ENCODE measurements at regions not wholly inside any gene's neighbourhood (a gene's known extent, or its start where the extent isn't known, plus 50 kb on each side); places are given as distances from the start of the nearest gene placed in this dataset.

- CTCF ChIA-PET (ENCODE audit: partially characterized antibody), result interaction anchor here (0.9 kb wide), 1 partner anchor 42 kb away, joined by 5 read pairs; no protein-coding TSS in a partner anchor
- Histone ChIP-seq H3K9me3 (ENCODE audit: insufficient read depth in 2 of 2, low read depth in 1 of 2, low read length in 1 of 2) (no peaks in the 10 kb centered on the region), H2BK12ac (ENCODE audit: low read depth, low read length) (no peak overlapping the region), H3K27me3 (replicated peaks in 1 of 4; ENCODE audit: control insufficient read depth in 3 of 4, extremely low read depth in 1 of 4, insufficient read depth in 3 of 4, low read length in 3 of 4) (no peaks in the 10 kb centered on the region), H3K9ac (replicated peaks in 1 of 4; ENCODE audit: extremely low read depth in 1 of 4, low read depth in 3 of 4, low read length in 3 of 4) (no peak overlapping the region), H3K79me1 (ENCODE audit: low read depth, low read length) (no peaks in the 10 kb centered on the region), H3K4ac (replicated peaks; ENCODE audit: insufficient read length, low read depth, low read length) (no peak overlapping the region), H2BK120ac (replicated peaks; ENCODE audit: low read depth, low read length) (no peak overlapping the region), H3K14ac (ENCODE audit: insufficient read length) (no peak overlapping the region), H2AK5ac (ENCODE audit: low read depth, low read length) (no peak overlapping the region), H2BK20ac (ENCODE audit: low read length) (no peak overlapping the region), H2BK15ac (ENCODE audit: low read length) (no peak overlapping the region), H3K4me3 (ENCODE audit: extremely low read depth in 1 of 4, insufficient read depth in 2 of 4, low read depth in 3 of 4, low read length in 4 of 4) (no peak overlapping the region), H4K5ac (ENCODE audit: insufficient read length, low read depth, low read length) (no peak overlapping the region), H4K91ac (replicated peaks; ENCODE audit: insufficient read length, low read length) (no peak overlapping the region), H3K23ac (ENCODE audit: insufficient read length) (no peak overlapping the region), H3K79me2 (ENCODE audit: control insufficient read depth in 1 of 2, insufficient read depth in 2 of 2, low read length in 2 of 2) (no peaks in the 10 kb centered on the region), H4K8ac (ENCODE audit: extremely low read depth, insufficient read depth, low read length) (no peak overlapping the region), H4K20me1 (replicated peaks in 1 of 2; ENCODE audit: control insufficient read depth in 1 of 2, insufficient read depth in 2 of 2, low read length in 2 of 2) (no peaks in the 10 kb centered on the region), H3K56ac (replicated peaks; ENCODE audit: insufficient read length, low read depth, low read length) (no peak overlapping the region), H3K23me2 (ENCODE audit: low read depth, low read length) (no peaks in the 10 kb centered on the region), H3K4me2 (ENCODE audit: insufficient read depth in 1 of 2, low read depth in 2 of 2, low read length in 2 of 2) (no peak overlapping the region), H3K18ac (ENCODE audit: extremely low read depth, low read length) (no peak overlapping the region), H3K4me1 (replicated peaks in 1 of 4; ENCODE audit: control insufficient read depth in 3 of 4, insufficient read depth in 4 of 4, low read length in 3 of 4) (no peaks in the 10 kb centered on the region), H2BK5ac (ENCODE audit: low read depth, low read length) (no peak overlapping the region), H3K36me3 (ENCODE audit: control insufficient read depth in 2 of 4, insufficient read depth in 4 of 4, low read length in 3 of 4) (no peaks in the 10 kb centered on the region), H2AFZ (ENCODE audit: low read length) (no peak overlapping the region), H3K27ac (ENCODE audit: low read depth, low read length) (no peak overlapping the region)
- WGBS, 2 experiments (ENCODE audit: extremely low coverage in 1 of 2, insufficient coverage in 1 of 2, insufficient read length in 1 of 2, insufficient replicate concordance in 2 of 2, low coverage in 1 of 2, low lambda C conversion rate in 2 of 2, missing lambda C conversion rate in 1 of 2), result 100% methylated on average over 2 of the region's 2 CpGs; no CpG with 5 or more reads in 1 of the 2 experiments
- no peak for DNase-seq (ENCODE audit: low read depth in 1 of 2, low spot score in 2 of 2)
- no peak for FAIRE-seq
- TF ChIP-seq CBX5 (IDR thresholded peaks at IDR 0.05; ENCODE audit: low read depth, low read length) (no peak), CTCF (IDR thresholded peaks at IDR 0.05; ENCODE audit: control extremely low read depth in 1 of 3, insufficient read depth in 1 of 3, low read depth in 1 of 3, low read length in 3 of 3) (no peak), RFX5 (IDR thresholded peaks at IDR 0.05; ENCODE audit: borderline replicate concordance, low read depth, low read length) (no peak), CEBPB (IDR thresholded peaks at IDR 0.05; ENCODE audit: low read depth, low read length) (no peak), GABPA (IDR thresholded peaks at IDR 0.05; ENCODE audit: borderline replicate concordance, insufficient read depth, low read length) (no peak), TAF7 (optimal IDR thresholded peaks at IDR 0.05; ENCODE audit: borderline replicate concordance, low read depth, low read length) (no peak)
- POLR2A ChIA-PET (ENCODE audit: partially characterized antibody), result no interaction called here
These were observed 315.6 kb upstream of the NR2F2 start for GRCh38 chr15:96014939-96015338.

Data from H1 (cell line).